Astrocyte of the cerebellum (primary cell): ENCODE measurements at regions not wholly inside any gene's neighbourhood (a gene's known extent, or its start where the extent isn't known, plus 50 kb on each side); places are given as distances from the start of the nearest gene placed in this dataset.

Experiments used
- DNase-seq: peaks from one replicate; pipeline ENCODE4 v3.0.0-alpha.2; 2011; ENCODE audit warnings: low read depth
- H3K4me3 ChIP-seq: 2 replicates; pipeline ENCODE4 v1.5.1; 2011; ENCODE audit warnings: mild to moderate bottlenecking, low read depth, low read length, moderate library complexity
- CTCF ChIP-seq: IDR thresholded peaks from 2 replicates; pipeline ENCODE4 v1.5.1; 2012; ENCODE audit warnings: low read length, low read depth, moderate library complexity, mild to moderate bottlenecking; ENCODE audit errors: missing control alignments
- in situ Hi-C: cut with HindIII; loops from 2 replicates; pipeline ENCODE4 v1.10.0; 2017; ENCODE audit warnings: low sequenced_read_pairs

GRCh38 chr20:12203981-12204380 lies 286.3 kb downstream of the BTBD3 start:
- DNase-seq, result no peak
- in situ Hi-C loops, result no loop called here
- TF ChIP-seq CTCF, result no peak
- H3K4me3 ChIP-seq, result no peak overlapping the region

DNA sequence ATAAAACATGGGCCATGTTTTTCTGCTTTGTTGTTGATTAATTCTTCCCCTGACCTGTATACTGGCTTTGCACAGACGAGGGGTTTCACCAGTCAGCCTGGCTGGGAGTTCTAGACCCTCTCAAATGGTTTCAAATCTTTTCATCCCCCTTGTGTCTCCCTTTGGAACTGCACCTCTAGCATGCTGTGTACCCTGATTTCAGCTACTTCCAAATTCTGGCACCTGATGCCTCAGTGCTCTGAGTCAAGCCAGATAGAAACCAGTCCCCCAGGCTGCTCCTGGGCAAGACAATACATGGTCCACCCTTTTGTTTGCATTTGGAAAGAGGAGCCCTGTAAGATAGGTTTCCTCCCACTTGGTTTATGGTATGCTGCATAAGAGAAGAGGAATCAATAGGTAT lies 290.2 kb downstream of the BTBD3 start:
- in situ Hi-C loops, result no loop called here
- peak; percentile 33 for DNase-seq
- H3K4me3 ChIP-seq, result no peak overlapping the region
- TF ChIP-seq CTCF, result peak; percentile 83

DNA sequence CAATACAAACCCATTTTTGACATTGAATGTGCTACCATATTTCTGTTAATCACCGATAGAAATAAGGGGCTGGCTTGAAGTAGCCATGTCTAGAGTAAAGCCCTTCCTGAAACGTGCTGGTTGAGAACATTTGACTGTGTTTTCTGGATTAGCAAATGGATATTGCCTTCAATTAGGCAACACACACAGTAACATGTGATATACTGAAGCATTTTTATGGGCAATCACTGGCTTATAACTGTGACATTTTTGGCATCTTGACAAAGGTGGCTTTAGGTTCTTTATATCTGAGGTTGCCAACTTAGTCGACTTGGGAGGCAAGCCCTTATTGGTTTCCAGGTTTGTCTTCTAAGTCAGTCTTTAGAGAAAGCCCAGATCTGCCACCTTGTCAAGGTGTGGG lies 292.9 kb downstream of the BTBD3 start:
- H3K4me3 ChIP-seq, result no peak overlapping the region
- no peak for DNase-seq
- no peak for TF ChIP-seq CTCF
- in situ Hi-C loops, result no loop called here

DNA sequence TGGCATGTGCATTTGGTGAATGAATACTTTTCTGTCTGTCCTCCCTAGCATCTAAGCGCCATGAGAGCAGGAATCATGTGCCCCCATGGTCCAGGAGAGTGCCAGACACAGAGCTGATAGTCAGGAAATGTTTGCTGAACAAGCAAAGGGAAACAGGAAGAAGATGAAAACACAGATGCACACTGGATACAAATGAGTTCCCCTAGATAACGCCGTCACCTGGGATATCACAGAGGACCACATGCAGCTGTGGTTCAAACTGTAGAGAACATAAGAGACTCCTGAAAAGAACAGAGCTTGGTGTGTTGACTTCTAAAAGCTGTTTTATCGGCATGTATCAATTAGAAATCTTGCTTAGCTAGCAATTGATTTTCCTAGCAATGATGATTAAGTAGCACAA lies 293.7 kb downstream of the BTBD3 start:
- in situ Hi-C loops, result no loop called here
- no peak overlapping the region for H3K4me3 ChIP-seq
- no peak for DNase-seq
- TF ChIP-seq CTCF, result no peak

GRCh38 chr20:12217382-12217781 lies 299.7 kb downstream of the BTBD3 start:
- in situ Hi-C loops, result no loop called here
- TF ChIP-seq CTCF, result no peak
- H3K4me3 ChIP-seq, result no peak overlapping the region
- no peak for DNase-seq

GRCh38 chr20:12219798-12220197 lies 302.1 kb downstream of the BTBD3 start:
- in situ Hi-C loops, result no loop called here
- H3K4me3 ChIP-seq, result no peak overlapping the region
- DNase-seq, result no peak
- no peak for TF ChIP-seq CTCF

DNA sequence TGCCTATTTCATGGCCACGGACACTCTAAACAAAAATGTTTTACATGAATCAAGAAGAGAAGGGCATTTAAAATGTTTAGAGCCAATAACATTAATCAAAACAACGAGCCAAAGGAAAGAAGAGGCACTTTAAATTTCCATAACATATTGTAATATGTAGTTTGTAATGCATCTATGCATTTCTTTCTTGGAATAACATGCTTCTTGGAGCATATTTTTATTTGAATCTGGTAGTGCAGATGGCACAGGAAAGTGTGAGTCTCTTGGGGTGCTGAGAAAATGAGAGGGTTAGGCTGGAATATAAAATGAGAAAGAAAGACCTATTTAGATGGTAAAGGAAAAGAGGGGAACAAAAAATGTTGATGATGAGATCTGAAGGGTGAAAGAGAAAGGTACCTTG lies 305.4 kb downstream of the BTBD3 start:
- TF ChIP-seq CTCF, result no peak
- no peak overlapping the region for H3K4me3 ChIP-seq
- in situ Hi-C loops, result no loop called here
- no peak for DNase-seq
